Activated naive CD4-positive, alpha-beta T cell treated with anti-CD3 and anti-CD28 coated beads for 36 hours (primary cell): ENCODE measurements at regions not wholly inside any gene's neighbourhood (a gene's known extent, or its start where the extent isn't known, plus 50 kb on each side); places are given as distances from the start of the nearest gene placed in this dataset.
A peak's percentile ranks its signal among the peaks of the same experiment; 100 is the strongest.

Experiments used
- CTCF ChIA-PET: fragments of 350-600 bp; sonication (Branson Sonifier 250); formaldehyde crosslinking; loops from one replicate; lab custom pipeline; 2021; ENCODE audit warnings: antibody characterized with exemption; lab: Charles Lee
- DNase-seq: peaks from one replicate; pipeline ENCODE4 v3.0.0-alpha.2; 2020
- H3K27ac Mint-ChIP-seq: one replicate; pipeline ENCODE4 v1.8.0; 2021; ENCODE audit warnings: mild to moderate bottlenecking, mixed read lengths
- H3K27me3 Mint-ChIP-seq: one replicate; pipeline ENCODE4 v1.8.0; 2021; ENCODE audit warnings: low read depth, mixed read lengths
- H3K36me3 Mint-ChIP-seq: one replicate; pipeline ENCODE4 v1.8.0; 2021; ENCODE audit warnings: low read depth, mixed read lengths
- H3K4me1 Mint-ChIP-seq: one replicate; pipeline ENCODE4 v1.8.0; 2021; ENCODE audit warnings: low read depth, mixed read lengths
- H3K4me3 Mint-ChIP-seq: one replicate; pipeline ENCODE4 v1.8.0; 2021; ENCODE audit warnings: mild to moderate bottlenecking, moderate library complexity, mixed read lengths
- H3K9me3 Mint-ChIP-seq: one replicate; pipeline ENCODE4 v1.8.0; 2021; ENCODE audit warnings: mixed read lengths
- intact Hi-C: fragments of 100-400 bp; cut with micrococcal nuclease; formaldehyde crosslinking; loops from one replicate; pipeline ENCODE4 v1.15.1; 2023

DNA sequence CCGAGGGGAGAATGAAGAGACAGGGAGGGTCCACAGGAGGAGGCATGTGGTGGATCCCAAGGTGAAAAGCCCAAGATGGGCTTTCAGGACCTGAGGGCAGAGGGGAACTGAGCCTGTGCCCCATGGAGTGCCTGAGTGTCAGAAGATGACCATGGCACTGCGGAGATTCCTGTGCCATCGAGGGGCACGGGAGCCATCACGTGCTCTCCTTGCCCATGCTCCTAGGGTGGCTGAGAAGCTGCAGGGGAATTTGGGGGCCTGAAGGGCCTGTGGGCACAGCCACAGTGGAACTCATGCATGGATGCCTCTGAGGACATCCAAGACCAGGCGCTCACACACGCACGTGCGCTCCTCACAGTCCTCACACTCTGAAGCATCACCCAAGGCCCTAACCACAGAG lies 56.1 kb upstream of the GLI2 start:
- CTCF ChIA-PET: no interaction called here
- intact Hi-C loops: loop anchor here (5.0 kb wide), 2 partner anchors 237 to 452 kb away; no protein-coding TSS in a partner anchor
- Mint-ChIP-seq H3K36me3 (no peaks in the 10 kb centered on the region), H3K27ac (no peak overlapping the region), H3K27me3 (peaks cover 18% of the 10 kb centered on the region), H3K4me1 (peaks cover 2% of the 10 kb centered on the region), H3K4me3 (no peak overlapping the region), H3K9me3 (no peaks in the 10 kb centered on the region)
- DNase-seq: no peak

DNA sequence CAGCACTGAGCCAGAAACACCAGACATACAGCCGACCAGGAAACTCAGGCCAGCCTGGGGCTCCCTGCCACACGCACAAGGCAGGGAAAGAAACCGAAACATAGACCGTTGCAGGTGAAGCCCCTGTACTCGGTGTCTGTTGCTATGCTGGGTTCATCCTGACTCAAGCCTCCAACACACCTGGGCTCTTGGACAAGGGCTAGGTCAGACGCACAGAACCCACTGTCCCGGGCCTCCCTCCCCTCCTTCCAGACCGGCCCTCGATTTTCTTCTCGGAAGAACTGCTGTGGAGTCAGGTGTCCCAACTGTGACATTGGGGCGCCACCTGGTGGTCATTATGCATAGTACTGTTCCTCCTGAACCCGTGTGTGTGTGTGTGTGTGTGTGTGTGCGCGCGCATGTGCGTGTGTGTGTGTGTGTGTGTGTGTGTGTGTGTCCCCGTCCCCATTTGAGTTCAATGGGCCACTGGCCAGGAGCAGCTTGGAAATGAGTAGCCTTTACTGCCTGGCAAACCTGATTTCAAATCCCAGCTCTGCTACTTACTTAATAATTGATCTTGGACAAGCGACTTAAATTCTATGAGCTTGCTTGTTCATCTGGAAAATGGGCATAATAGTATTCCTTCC lies 55.4 kb upstream of the GLI2 start:
- Mint-ChIP-seq H3K27me3 (peaks cover 15% of the 10 kb centered on the region), H3K4me1 (peaks cover 2% of the 10 kb centered on the region), H3K27ac (no peak overlapping the region), H3K9me3 (no peaks in the 10 kb centered on the region), H3K36me3 (no peaks in the 10 kb centered on the region), H3K4me3 (no peak overlapping the region)
- CTCF ChIA-PET: interaction anchor here (0.6 to 2.5 kb wide), 26 partner anchors 8 to 1672 kb away, joined by 3 to 16 read pairs (median 4); no protein-coding TSS in a partner anchor
- DNase-seq: peak; percentile 87
- intact Hi-C loops: loop anchor here (1.0 to 5.0 kb wide), 6 partner anchors 158 to 1039 kb away; no protein-coding TSS in a partner anchor

DNA sequence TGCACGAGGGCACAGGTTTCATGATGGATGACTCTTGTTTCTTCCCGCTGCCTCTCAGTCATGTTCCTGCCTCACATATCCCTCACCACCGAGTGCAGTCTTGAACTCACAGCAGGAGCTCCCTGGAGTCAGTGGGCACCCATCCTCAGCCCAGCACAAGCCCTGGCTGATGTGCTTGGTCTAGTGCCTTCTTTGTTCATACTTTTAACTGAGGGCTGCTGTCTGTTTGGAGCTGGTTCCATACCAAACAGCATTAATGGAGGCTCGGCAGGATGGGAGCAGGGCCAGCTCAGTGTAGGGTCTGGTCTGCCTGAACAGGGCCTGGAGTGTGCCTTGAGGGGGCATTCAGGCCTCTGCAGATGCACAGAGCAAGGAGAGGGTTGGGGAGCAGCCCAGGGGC lies 54.5 kb upstream of the GLI2 start:
- Mint-ChIP-seq H3K4me1 (no peaks in the 10 kb centered on the region), H3K4me3 (no peak overlapping the region), H3K36me3 (no peaks in the 10 kb centered on the region), H3K9me3 (no peaks in the 10 kb centered on the region), H3K27me3 (peaks cover 10% of the 10 kb centered on the region), H3K27ac (no peak overlapping the region)
- CTCF ChIA-PET: interaction anchor here (0.6 to 2.5 kb wide), 19 partner anchors 9 to 1273 kb away, joined by 3 to 16 read pairs (median 4); no protein-coding TSS in a partner anchor
- intact Hi-C loops: loop anchor here (5.0 kb wide), 2 partner anchors 159 to 929 kb away; no protein-coding TSS in a partner anchor
- DNase-seq: no peak

GRCh38 chr2:120681696-120682288 lies 53.9 kb upstream of the GLI2 start:
- peaks cover 7% of the 10 kb centered on the region for H3K27me3 Mint-ChIP-seq

GRCh38 chr2:120682654-120683053 lies 53.0 kb upstream of the GLI2 start:
- CTCF ChIA-PET: interaction anchor here (0.6 to 2.5 kb wide), 5 partner anchors 13 to 401 kb away, joined by 4 to 13 read pairs (median 4); no protein-coding TSS in a partner anchor
- Mint-ChIP-seq H3K27me3 (peaks cover 3% of the 10 kb centered on the region), H3K9me3 (no peaks in the 10 kb centered on the region), H3K4me3 (no peak overlapping the region), H3K36me3 (no peaks in the 10 kb centered on the region), H3K27ac (no peak overlapping the region), H3K4me1 (no peaks in the 10 kb centered on the region)
- intact Hi-C loops: loop anchor here (5.0 kb wide), 2 partner anchors 160 to 930 kb away; no protein-coding TSS in a partner anchor
- DNase-seq: no peak

More at GRCh38 chr2:120681696-120682288, 53.9 kb upstream of the GLI2 start:
- no peaks in the 10 kb centered on the region for H3K9me3 Mint-ChIP-seq
- intact Hi-C loops: loop anchor here (5.0 kb wide), 2 partner anchors 159 to 929 kb away; no protein-coding TSS in a partner anchor
- DNase-seq: no peak
- CTCF ChIA-PET: interaction anchor here (0.6 to 2.5 kb wide), 7 partner anchors 12 to 1274 kb away, joined by 3 to 16 read pairs (median 5); no protein-coding TSS in a partner anchor
- no peaks in the 10 kb centered on the region for H3K4me1 Mint-ChIP-seq
- no peak overlapping the region for H3K27ac Mint-ChIP-seq
- no peak overlapping the region for H3K4me3 Mint-ChIP-seq
- H3K36me3 Mint-ChIP-seq: no peaks in the 10 kb centered on the region

- H3K4me1 Mint-ChIP-seq: no peaks in the 10 kb centered on the region
- no peaks in the 10 kb centered on the region for H3K36me3 Mint-ChIP-seq
- CTCF ChIA-PET: interaction anchor here (1.1 to 1.4 kb wide), 2 partner anchors 15 to 340 kb away, joined by 4 read pairs; no protein-coding TSS in a partner anchor
- no peak overlapping the region for H3K4me3 Mint-ChIP-seq
- H3K27me3 Mint-ChIP-seq: peaks cover 3% of the 10 kb centered on the region
- H3K27ac Mint-ChIP-seq: no peak overlapping the region
- no peak for DNase-seq
- intact Hi-C loops: loop anchor here (5.0 kb wide), 2 partner anchors 161 to 931 kb away; no protein-coding TSS in a partner anchor
- H3K9me3 Mint-ChIP-seq: no peaks in the 10 kb centered on the region
Measured at GRCh38 chr2:120683081-120683480, 52.6 kb upstream of the GLI2 start.

- no peak for DNase-seq
- intact Hi-C loops: loop anchor here (5.0 kb wide), 2 partner anchors 161 to 931 kb away; no protein-coding TSS in a partner anchor
- no peak overlapping the region for H3K4me3 Mint-ChIP-seq
- no peak overlapping the region for H3K27ac Mint-ChIP-seq
- CTCF ChIA-PET: interaction anchor here (1.1 to 1.4 kb wide), 3 partner anchors 15 to 341 kb away, joined by 4 read pairs; no protein-coding TSS in a partner anchor
- H3K27me3 Mint-ChIP-seq: peaks cover 3% of the 10 kb centered on the region
- H3K36me3 Mint-ChIP-seq: no peaks in the 10 kb centered on the region
- H3K9me3 Mint-ChIP-seq: no peaks in the 10 kb centered on the region
- H3K4me1 Mint-ChIP-seq: no peaks in the 10 kb centered on the region
Measured at GRCh38 chr2:120683701-120684100, 52.0 kb upstream of the GLI2 start.

- intact Hi-C loops: loop anchor here (5.0 kb wide), 2 partner anchors 162 to 932 kb away; no protein-coding TSS in a partner anchor
- no peaks in the 10 kb centered on the region for H3K36me3 Mint-ChIP-seq
- no peak for DNase-seq
- H3K27ac Mint-ChIP-seq: no peak overlapping the region
- CTCF ChIA-PET: interaction anchor here (0.7 to 1.3 kb wide), 2 partner anchors 341 to 482 kb away, joined by 3 to 4 read pairs; no protein-coding TSS in a partner anchor
- no peaks in the 10 kb centered on the region for H3K4me1 Mint-ChIP-seq
- peaks cover 9% of the 10 kb centered on the region for H3K27me3 Mint-ChIP-seq
- no peaks in the 10 kb centered on the region for H3K9me3 Mint-ChIP-seq
- no peak overlapping the region for H3K4me3 Mint-ChIP-seq
Measured at GRCh38 chr2:120684289-120685065, 51.2 kb upstream of the GLI2 start.

DNA sequence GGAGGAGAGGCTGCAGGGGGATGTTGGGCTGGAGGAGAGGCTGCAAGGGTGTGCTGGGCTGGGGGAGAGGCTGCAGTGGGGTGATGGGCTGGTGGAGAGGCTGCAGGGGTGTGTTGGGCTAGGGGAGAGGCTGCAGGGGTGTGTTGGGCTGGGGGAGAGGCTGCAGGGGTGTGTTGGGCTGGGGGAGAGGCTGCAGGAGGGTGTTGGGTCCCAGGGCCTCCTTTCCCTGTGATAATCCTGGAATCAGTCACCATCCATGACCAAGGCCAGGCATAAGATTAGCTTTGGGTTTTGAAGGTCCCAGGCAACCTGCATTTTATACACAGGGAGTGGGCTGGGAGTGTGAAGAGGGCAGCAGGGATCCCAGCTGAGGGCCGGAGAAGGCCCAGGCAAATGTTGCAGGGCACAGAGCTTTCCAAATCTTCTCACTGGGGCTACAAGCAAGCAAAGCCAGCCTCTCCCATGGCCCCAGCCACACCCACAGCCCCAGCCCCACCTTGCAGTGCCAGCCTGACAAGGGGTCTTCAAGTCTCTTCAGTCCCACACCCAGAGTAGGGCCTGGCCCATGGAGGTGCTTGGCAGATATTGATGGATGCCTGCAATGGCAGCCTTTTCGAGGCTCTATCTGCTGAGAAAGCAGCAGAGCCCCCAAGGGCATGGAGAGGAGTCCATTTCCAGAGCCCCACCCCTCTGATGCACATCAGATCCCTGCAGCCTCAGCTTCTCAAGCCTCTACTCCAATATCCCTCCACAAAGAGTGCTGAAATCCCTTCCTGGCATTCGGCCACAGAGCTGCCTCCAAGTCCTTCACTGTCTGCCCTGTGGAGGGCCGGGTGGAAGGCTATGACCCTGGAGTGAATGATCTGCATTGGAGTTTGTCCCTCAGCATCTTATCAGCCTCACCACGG lies 50.3 kb upstream of the GLI2 start:
- Mint-ChIP-seq H3K27me3 (peaks cover 9% of the 10 kb centered on the region), H3K4me1 (no peaks in the 10 kb centered on the region), H3K36me3 (no peaks in the 10 kb centered on the region), H3K9me3 (no peaks in the 10 kb centered on the region), H3K4me3 (no peak overlapping the region), H3K27ac (no peak overlapping the region)
- intact Hi-C loops: no loop called here
- no peak for DNase-seq
- CTCF ChIA-PET: interaction anchor here (1.3 kb wide), 1 partner anchor 342 kb away, joined by 4 read pairs; no protein-coding TSS in a partner anchor
